GM18868 (cell line): ENCODE measurements at regions not wholly inside any gene's neighbourhood (a gene's known extent, or its start where the extent isn't known, plus 50 kb on each side); places are given as distances from the start of the nearest gene placed in this dataset.
"Not testable (repeated sequence)": the region's sequence is repeated elsewhere in the genome, so short reads cannot be mapped to it uniquely, and the experiment has no call there.

Experiments used
- ATAC-seq: cut with Tn5 transposase; IDR thresholded peaks from one replicate; pipeline ENCODE4 v1.9.1; 2021; ENCODE audit warnings: mild to moderate bottlenecking, moderate library complexity; ENCODE audit not compliant: unreplicated experiment

GRCh38 chr13:58329746-58330145 is 698.2 kb downstream of the PCDH17 start:
- ATAC-seq = no peak

DNA sequence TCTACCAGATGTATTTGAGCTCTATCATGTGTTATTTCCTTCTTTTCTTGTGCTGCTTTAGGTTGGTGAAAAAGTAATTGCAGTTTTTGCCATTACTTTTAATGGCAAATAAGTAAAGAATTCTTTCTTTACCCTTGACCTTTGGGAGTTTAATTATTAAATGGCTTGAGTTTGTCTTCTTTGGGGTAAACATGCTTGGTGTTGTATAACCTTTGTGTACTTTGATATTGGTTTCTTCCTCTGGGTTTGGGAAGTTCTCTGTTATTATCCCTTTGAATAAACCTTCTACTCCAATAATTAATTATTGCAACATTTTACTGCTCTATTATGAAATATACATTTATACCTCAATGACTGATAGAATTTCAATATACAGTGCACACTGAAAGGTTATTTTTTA is 709.4 kb downstream of the PCDH17 start:
- ATAC-seq = no peak

DNA sequence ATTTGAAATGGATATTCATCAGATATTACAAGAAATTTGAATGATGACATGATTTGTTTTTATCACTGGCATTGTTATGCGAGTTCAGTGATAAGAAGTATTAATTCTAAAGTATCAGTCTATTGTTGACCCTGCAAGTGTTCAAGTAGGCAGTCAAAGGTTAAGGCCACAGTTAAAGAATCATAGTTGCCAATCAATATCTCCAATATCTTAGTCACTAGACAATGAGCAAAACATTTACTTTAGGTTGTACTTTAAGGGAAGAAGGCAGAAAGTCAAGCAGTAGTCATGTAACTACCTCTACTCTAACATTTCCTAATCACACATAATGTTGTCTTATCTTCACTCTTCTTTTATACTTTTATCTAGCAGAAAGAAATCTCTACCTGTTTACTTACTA is 709.8 kb downstream of the PCDH17 start:
- no peak for ATAC-seq

DNA sequence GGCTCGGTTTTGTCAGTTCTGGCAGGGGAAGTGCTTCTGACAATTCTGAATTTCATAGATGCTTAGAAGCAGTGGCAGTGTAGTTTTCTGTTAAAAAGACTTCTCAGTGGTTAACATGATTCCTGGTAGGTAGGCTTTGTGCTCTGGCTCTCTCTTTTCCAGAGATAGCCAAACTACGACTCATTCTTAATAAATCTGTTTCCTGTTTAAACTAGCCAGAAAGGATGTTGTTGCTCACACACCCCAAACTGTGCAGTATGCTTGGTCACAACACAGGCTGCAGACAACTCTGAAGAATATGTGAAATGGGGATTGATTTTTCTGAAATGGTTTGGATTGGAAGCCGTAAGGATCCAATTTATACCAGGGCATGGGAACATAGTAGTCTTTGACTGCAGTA is 711.5 kb downstream of the PCDH17 start:
- no peak for ATAC-seq

DNA sequence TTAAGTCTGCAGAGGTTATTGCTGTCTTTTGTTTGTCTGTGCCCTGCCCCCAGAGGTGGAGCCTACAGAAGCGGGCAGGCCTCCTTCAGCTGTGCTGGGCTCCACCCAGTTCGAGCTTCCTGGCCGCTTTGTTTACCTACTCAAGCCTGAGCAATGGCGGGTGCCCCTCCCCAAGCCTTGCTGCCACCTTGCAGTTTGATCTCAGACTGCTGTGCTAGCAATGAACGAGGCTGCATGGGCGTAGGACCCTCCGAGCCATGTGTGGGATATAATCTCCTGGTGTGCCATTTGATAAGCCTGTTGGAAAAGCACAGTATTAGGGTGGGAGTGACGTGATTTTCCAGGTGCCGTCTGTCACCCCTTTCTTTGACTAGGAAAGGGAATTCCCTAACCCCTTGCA is 720.6 kb downstream of the PCDH17 start:
- ATAC-seq = not testable (repeated sequence)

GRCh38 chr13:58369936-58370335 is 738.4 kb downstream of the PCDH17 start:
- no peak for ATAC-seq

DNA sequence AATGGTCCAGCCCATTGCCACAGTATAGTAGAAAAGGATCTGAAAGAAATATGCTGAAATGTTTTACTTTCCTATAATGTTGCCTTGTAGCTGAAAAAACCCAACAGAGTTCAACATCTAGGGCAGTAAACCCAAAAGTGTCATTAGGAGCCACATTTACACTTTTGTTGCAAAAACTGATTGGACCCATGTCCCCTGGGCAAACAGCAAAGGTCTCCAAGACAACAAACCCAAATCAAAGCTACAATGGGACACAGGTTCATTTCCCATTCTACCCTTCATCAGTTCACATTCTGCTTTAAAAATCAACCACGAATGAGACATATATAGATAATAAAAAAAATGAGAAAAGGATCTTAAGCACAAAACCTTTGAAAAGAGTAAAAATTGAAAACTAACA is 744.8 kb downstream of the PCDH17 start:
- ATAC-seq = peak; percentile 19

GRCh38 chr13:58376775-58377174 is 745.2 kb downstream of the PCDH17 start:
- peak; percentile 74 for ATAC-seq

DNA sequence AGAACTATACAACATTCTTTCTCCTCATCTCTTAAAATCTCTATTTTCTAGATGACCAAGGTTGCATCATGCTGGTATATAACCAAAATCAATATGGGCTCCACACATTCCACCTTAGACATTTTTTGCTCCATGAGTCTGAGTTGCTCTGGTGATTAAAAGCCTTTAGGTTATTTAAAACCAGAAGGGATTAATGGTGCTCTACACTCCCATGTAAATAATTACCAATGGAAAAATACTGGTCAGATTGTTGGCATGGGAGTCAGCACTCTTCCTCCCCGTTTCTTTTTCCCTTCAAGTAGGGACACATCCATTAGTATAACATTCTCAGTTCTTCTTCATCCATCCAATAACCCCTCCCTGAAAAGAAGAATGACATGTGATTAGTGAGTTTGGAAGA is 747.7 kb downstream of the PCDH17 start:
- no peak for ATAC-seq

DNA sequence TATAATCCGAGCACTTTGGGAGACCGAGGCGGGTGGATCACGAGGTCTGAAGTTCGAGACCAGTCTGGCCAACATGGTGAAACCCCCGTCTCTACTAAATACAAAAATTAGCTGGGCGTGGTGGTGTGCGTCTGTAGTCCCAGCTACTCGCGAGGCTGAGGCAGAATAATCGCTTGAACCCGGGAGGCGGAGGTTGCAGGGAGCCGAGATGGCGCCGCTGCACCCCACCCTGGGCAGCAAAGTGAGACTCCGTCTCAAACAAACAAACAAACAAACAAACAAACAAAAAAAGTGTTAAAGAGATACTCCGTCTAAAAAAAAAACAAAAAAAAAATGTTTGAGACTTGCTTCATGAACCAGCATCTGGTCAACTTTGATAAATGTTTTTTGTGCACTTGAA is 753.8 kb downstream of the PCDH17 start:
- not testable (repeated sequence) for ATAC-seq

DNA sequence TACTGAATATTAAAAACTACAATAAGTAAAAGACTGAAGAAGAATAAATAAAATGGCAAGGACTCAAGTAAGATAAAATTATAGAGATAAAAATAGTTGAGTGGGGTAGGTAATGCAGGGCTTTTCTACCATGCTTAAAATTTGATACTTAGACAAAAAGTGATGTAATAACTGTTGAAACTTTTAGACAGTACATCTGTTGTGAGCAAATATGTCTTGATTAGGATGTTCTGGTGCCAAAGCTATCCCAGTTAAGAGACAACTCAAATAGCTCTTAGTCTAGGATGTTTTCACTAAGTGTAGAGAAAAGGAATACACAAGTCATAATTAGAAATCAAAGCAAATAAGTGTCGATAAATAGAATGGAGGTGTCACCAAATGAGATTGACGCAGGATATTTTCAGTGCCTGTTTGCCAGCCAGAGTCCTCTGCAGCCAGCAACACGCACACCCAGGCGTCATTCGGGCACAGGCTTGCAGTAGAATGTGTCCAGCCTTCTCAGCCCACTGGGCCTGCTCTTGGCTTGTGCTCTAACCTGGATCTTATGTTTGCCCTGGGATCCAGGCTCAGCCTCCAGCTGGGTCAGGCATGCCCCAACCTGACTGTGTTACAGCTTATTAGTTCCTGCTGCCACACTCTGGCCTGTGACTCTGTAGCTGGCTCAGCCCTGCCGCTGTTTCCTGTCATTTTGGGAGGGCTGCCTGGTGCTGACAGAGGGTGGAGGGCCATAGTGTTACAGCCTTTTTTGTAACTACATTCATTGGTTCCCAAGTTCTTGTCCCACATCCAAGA is 766.2 kb downstream of the PCDH17 start:
- no peak for ATAC-seq

DNA sequence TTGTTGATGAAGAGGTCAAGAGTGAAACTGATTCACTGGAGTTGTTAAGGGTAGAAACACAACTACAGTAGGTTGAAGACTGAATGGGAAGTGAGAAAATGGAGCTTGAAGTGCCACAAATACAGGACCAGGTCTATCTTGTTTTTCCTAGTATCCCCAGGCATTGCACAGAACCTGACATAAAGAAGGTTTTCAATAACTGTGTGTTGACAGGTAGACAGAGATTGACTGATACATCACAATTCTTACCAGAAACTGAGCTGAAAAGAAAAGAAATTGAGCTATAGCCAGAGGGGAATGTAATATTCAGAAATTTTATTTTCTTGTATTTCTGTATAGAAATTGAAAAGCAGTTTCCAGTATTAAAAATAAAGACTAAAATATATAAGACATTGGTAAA is 767.7 kb downstream of the PCDH17 start:
- ATAC-seq = no peak

GRCh38 chr13:58406545-58406944 is 775.0 kb downstream of the PCDH17 start:
- no peak for ATAC-seq

DNA sequence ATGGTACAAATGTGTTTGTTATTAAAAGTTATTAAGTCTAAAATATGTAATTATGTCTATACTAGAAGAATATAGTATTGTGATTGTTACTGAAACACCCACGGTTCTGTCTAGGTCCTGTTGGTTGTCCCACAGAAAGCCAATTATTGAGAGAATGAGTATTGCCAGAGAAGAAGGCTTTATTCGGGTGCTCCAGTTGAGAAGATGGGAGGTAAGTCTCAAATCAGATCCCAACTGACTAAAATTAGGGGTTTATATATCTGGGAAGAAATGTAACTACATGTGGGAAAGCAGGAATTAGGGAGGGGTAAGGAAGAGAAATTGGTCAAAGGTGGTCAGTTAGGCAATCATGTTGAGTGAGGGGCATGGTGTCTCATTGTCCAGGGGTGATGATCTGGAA is 798.4 kb downstream of the PCDH17 start:
- ATAC-seq = no peak

GRCh38 chr13:58434943-58435342 is 803.4 kb downstream of the PCDH17 start:
- no peak for ATAC-seq

- no peak for ATAC-seq
Measured at GRCh38 chr13:58437427-58437826, 805.9 kb downstream of the PCDH17 start.

DNA sequence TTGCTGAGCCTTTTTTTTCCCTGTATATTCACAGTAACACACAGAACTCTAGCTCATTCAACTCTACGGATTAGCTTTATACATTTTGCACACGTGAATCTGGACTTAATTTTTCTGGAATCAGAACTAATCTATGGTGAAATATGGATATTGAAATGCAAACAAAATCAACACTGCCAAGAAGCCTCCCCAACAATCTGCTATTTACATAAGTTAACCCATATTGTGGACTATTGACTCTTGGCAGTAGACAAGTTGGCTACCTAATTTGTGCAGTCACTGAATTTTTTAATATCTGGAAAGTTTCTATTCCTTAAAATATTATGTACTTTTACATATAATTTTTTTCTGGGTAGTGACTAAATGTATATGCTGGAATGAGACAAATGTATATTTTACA is 815.4 kb downstream of the PCDH17 start:
- ATAC-seq = no peak

GRCh38 chr13:58452123-58452623 is 820.6 kb downstream of the PCDH17 start:
- ATAC-seq = no peak

DNA sequence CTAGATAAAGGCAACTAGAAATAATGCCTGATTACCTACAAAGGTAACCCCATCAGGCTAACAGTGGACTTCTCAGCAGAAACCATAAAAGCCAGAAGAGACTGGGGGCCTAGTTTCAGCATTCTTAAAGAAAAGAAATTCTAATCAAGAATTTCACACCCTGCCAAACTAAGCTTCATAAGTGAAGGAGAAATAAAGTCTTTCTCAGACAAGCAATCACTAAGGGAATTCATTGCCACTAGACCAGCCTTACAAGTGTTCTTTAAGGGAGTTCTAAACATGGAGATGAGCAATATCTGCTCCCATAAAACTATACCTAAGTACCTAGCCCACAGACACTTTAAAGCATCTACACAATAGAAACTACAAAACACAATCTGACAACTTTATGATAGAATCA is 823.5 kb downstream of the PCDH17 start:
- no peak for ATAC-seq

DNA sequence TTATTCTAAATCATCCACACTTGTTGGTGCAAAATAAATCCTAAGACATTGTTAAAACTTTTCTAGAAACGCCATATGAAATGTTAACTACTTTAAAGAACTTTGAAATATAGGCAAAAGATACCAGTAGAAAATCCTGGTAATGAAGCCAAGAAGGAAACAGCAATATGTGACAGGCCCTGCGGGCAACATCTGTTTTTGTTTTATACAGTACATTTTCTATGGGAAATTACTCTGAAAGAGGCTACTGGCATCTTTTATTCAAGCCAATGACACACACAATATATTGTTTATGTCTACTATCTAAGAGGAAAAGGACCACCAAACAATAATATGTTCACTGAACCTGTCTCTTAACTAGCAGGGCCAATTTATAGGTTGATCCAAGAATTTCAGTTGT is 829.7 kb downstream of the PCDH17 start:
- ATAC-seq = no peak

- ATAC-seq = no peak
Measured at GRCh38 chr13:58463841-58464240, 832.3 kb downstream of the PCDH17 start.

GRCh38 chr13:58467176-58467575 is 835.6 kb downstream of the PCDH17 start:
- ATAC-seq = no peak

DNA sequence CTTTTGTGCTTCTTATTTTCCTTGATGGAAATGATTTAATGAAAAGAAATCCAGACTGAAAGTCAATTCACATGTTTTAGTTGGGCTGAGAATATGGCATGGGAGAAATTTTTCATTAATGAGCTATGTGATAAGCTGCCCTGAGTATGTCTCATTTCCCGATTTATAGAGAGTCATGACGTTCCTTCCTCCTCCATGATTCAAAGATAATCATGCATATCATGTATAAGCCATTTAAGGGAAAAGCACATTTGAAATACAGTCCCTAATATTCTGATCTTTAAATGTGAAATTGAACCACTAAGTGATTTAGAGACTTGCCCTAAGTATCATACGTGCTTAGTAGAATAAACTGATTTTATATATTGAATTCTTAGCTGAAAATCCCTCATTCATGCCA is 840.9 kb downstream of the PCDH17 start:
- ATAC-seq = no peak
